CD4-positive, alpha-beta T cell treated with Interleukin-10 for 1 hour (primary cell): ENCODE measurements at regions not wholly inside any gene's neighbourhood (a gene's known extent, or its start where the extent isn't known, plus 50 kb on each side); places are given as distances from the start of the nearest gene placed in this dataset.

Experiments
- DNase-seq: peaks from one replicate; pipeline ENCODE4 v3.0.0-alpha.2; 2020

GRCh38 chr18:24915547-24915946, 436.4 kb downstream of the ZNF521 start:
- DNase-seq, result no peak

GRCh38 chr18:24917767-24918166, 434.2 kb downstream of the ZNF521 start:
- DNase-seq, result no peak

GRCh38 chr18:24918257-24918656, 433.7 kb downstream of the ZNF521 start:
- no peak for DNase-seq

- DNase-seq, result no peak
Measured at GRCh38 chr18:24919181-24919797, 432.7 kb downstream of the ZNF521 start.

- no peak for DNase-seq
Measured at GRCh38 chr18:24922491-24922890, 429.5 kb downstream of the ZNF521 start.

GRCh38 chr18:24923138-24923537, 428.8 kb downstream of the ZNF521 start:
- no peak for DNase-seq

GRCh38 chr18:24924066-24924716, 427.8 kb downstream of the ZNF521 start:
- DNase-seq, result no peak

GRCh38 chr18:24926649-24927048, 425.3 kb downstream of the ZNF521 start:
- no peak for DNase-seq

- DNase-seq, result no peak
Measured at GRCh38 chr18:24928301-24928878, 423.6 kb downstream of the ZNF521 start.

- DNase-seq, result no peak
Measured at GRCh38 chr18:24930478-24930877, 421.5 kb downstream of the ZNF521 start.

- DNase-seq, result no peak
Measured at GRCh38 chr18:24930971-24931370, 421.0 kb downstream of the ZNF521 start.

GRCh38 chr18:24933345-24933744, 418.6 kb downstream of the ZNF521 start:
- DNase-seq, result no peak

- DNase-seq, result no peak
Measured at GRCh38 chr18:24934258-24934932, 417.6 kb downstream of the ZNF521 start.

GRCh38 chr18:24935008-24935407, 417.0 kb downstream of the ZNF521 start:
- no peak for DNase-seq

GRCh38 chr18:24935896-24936295, 416.1 kb downstream of the ZNF521 start:
- DNase-seq, result no peak

GRCh38 chr18:24936691-24937090, 415.3 kb downstream of the ZNF521 start:
- DNase-seq, result no peak

- no peak for DNase-seq
Measured at GRCh38 chr18:24937639-24938275, 414.2 kb downstream of the ZNF521 start.

GRCh38 chr18:24940416-24940815, 411.6 kb downstream of the ZNF521 start:
- no peak for DNase-seq

- no peak for DNase-seq
Measured at GRCh38 chr18:24941174-24941951, 410.6 kb downstream of the ZNF521 start.

- DNase-seq, result no peak
Measured at GRCh38 chr18:24942144-24942543, 409.8 kb downstream of the ZNF521 start.

GRCh38 chr18:24947521-24948305, 404.3 kb downstream of the ZNF521 start:
- DNase-seq, result no peak

- no peak for DNase-seq
Measured at GRCh38 chr18:24949908-24950307, 402.1 kb downstream of the ZNF521 start.
